ENCODE measurements at regions not wholly inside any gene's neighbourhood (a gene's known extent, or its start where the extent isn't known, plus 50 kb on each side); places are given as distances from the start of the nearest gene placed in this dataset.

DNA sequence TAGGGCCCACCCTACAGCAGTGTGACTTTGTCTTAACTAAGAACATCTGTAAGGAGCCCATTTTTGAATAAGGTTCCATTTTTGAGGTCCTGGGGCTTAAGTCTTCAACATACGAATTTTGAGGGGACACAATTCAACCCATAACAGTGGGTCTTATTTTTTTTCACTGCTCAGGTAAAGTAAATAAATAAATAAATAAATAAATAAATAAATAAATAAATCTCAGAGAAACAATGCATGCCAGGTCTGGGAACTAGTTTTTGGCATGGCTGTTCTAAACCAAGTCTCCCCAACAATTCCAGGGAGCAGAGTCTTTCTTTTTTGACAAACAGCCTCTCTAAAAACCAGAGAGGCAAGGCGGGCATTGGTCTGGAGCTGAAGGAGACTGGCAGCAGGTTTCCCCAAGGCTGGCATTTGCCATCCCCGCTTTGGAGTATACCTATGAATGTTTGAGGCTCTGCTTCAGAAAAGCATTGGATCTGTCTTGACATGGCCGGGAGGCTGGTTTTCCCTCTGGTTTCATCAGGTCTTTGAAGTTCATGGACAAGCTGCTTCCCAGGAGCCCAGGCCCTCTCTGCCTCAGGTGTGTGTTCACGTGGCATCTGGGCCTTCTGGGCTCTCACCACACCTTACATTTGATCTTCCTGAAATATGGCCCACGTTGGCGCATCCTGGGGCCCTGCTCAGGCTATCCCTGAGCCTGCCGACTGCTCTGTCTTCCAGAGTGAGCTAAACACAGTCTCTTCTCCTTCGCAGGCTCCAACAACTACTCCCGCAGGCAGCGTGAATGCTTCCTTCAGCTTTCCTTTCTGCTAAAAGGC is 545.2 kb downstream of the BCL11B start:
- TF ChIP-seq, protein P1, sequence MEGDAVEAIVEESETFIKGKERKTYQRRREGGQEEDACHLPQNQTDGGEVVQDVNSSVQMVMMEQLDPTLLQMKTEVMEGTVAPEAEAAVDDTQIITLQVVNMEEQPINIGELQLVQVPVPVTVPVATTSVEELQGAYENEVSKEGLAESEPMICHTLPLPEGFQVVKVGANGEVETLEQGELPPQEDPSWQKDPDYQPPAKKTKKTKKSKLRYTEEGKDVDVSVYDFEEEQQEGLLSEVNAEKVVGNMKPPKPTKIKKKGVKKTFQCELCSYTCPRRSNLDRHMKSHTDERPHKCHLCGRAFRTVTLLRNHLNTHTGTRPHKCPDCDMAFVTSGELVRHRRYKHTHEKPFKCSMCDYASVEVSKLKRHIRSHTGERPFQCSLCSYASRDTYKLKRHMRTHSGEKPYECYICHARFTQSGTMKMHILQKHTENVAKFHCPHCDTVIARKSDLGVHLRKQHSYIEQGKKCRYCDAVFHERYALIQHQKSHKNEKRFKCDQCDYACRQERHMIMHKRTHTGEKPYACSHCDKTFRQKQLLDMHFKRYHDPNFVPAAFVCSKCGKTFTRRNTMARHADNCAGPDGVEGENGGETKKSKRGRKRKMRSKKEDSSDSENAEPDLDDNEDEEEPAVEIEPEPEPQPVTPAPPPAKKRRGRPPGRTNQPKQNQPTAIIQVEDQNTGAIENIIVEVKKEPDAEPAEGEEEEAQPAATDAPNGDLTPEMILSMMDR (IDR thresholded peaks at IDR 0.05; ENCODE audit: unreplicated experiment) = no peak
- peaks cover 5% of the 10 kb centered on the region for H3K27me3 Mint-ChIP-seq (ENCODE audit: unreplicated experiment)
- H3K4me3 Mint-ChIP-seq (ENCODE audit: unreplicated experiment) = no peak overlapping the region
- H3K4me1 Mint-ChIP-seq (ENCODE audit: unreplicated experiment) = no peaks in the 10 kb centered on the region
- no peak for DNase-seq (ENCODE audit: low spot score)
- H3K9me3 Mint-ChIP-seq (ENCODE audit: unreplicated experiment) = no peaks in the 10 kb centered on the region
- H3K36me3 Mint-ChIP-seq (ENCODE audit: low read depth, unreplicated experiment) = no peaks in the 10 kb centered on the region
- H3K27ac Mint-ChIP-seq (ENCODE audit: unreplicated experiment) = no peak overlapping the region

DNA sequence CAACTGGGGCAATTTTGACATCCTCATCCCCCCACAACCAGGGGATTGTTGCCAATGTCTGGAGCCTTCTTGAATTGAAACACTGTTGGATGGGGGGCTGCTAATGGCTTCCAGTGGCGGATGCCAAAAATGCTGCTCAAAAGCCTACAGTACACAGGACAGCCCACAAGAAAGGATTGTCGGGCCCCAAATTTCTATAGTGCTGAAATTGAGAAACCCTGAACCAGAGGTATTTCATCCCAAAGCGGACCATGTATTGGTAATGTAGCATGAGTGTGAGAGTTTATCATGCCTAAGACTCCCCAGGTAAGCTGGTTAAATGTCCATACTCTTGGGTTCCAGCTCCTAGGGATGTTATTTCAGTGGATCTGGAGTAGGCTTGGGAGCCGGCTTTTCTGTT is 544.0 kb downstream of the BCL11B start:
- no peaks in the 10 kb centered on the region for H3K4me1 Mint-ChIP-seq (ENCODE audit: unreplicated experiment)
- no peaks in the 10 kb centered on the region for H3K9me3 Mint-ChIP-seq (ENCODE audit: unreplicated experiment)
- TF ChIP-seq, protein P1 (IDR thresholded peaks at IDR 0.05; ENCODE audit: unreplicated experiment) = no peak
- no peak overlapping the region for H3K27ac Mint-ChIP-seq (ENCODE audit: unreplicated experiment)
- peaks cover 5% of the 10 kb centered on the region for H3K27me3 Mint-ChIP-seq (ENCODE audit: unreplicated experiment)
- no peaks in the 10 kb centered on the region for H3K36me3 Mint-ChIP-seq (ENCODE audit: low read depth, unreplicated experiment)
- no peak overlapping the region for H3K4me3 Mint-ChIP-seq (ENCODE audit: unreplicated experiment)
- DNase-seq (ENCODE audit: low spot score) = no peak

DNA sequence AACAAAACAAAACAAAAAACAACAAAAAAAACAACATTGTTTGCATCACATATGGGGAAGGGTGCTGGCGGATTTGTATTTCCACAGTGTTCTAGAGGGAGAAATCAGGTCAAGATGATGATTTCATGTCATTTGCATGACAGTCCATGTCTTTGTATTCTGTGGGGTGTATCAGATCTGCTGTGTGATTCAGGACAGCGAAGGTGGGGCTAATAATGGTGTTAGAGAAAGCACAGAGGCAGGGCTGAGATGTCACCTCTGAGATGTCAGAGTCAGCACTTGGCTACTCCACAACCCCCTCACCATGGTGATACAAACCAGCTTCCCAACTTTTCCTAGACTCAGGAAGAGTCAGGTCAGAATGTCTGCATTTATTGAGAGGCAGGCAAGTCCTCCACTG is 543.2 kb downstream of the BCL11B start:
- H3K36me3 Mint-ChIP-seq (ENCODE audit: low read depth, unreplicated experiment) = no peaks in the 10 kb centered on the region
- H3K27me3 Mint-ChIP-seq (ENCODE audit: unreplicated experiment) = peaks cover 5% of the 10 kb centered on the region
- TF ChIP-seq, protein P1 (IDR thresholded peaks at IDR 0.05; ENCODE audit: unreplicated experiment) = no peak
- no peak overlapping the region for H3K27ac Mint-ChIP-seq (ENCODE audit: unreplicated experiment)
- H3K4me3 Mint-ChIP-seq (ENCODE audit: unreplicated experiment) = no peak overlapping the region
- no peaks in the 10 kb centered on the region for H3K9me3 Mint-ChIP-seq (ENCODE audit: unreplicated experiment)
- no peaks in the 10 kb centered on the region for H3K4me1 Mint-ChIP-seq (ENCODE audit: unreplicated experiment)
- no peak for DNase-seq (ENCODE audit: low spot score)

DNA sequence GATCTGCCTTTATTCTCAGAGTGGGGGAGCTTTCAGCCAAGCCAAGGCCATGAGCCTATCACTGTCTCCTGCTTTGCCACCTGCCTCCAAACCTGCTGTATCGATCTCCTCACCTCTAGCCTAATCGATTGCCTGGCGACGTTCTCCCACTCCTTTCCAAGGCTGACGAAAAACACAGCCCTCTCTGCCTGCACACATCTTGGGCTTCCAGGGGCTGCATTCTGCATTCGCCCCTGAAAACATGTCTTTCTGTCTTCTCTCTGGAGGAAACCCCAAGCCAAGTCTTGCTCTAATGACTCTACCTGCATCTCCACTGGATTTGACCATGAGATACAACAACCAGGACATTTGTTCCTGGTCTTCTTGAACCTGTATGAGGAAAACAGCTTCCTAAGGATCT is 540.7 kb downstream of the BCL11B start:
- no peaks in the 10 kb centered on the region for H3K4me1 Mint-ChIP-seq (ENCODE audit: unreplicated experiment)
- H3K27me3 Mint-ChIP-seq (ENCODE audit: unreplicated experiment) = peaks cover 6% of the 10 kb centered on the region
- H3K4me3 Mint-ChIP-seq (ENCODE audit: unreplicated experiment) = no peak overlapping the region
- H3K9me3 Mint-ChIP-seq (ENCODE audit: unreplicated experiment) = peaks cover 4% of the 10 kb centered on the region
- DNase-seq (ENCODE audit: low spot score) = no peak
- no peaks in the 10 kb centered on the region for H3K36me3 Mint-ChIP-seq (ENCODE audit: low read depth, unreplicated experiment)
- TF ChIP-seq, protein P1 (IDR thresholded peaks at IDR 0.05; ENCODE audit: unreplicated experiment) = no peak
- no peak overlapping the region for H3K27ac Mint-ChIP-seq (ENCODE audit: unreplicated experiment)

DNA sequence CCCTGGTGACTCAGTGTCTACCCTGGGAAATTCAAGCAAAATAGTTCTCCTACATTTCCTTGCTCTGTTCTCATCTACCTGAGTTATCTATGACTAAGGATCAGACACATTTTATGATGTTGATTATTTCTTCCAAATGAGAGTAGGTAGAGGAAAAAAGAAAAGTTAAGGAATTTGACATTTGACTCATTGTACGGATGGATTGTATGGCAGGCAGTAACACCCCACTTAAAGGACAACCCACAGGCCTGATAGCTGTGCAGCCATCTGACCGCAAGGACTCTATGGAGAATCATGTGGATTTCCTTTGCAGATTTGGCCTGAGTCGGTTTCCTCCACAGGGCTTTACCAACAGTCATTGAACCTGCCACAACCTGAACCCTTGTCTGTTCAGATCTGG is 540.3 kb downstream of the BCL11B start:
- H3K27ac Mint-ChIP-seq (ENCODE audit: unreplicated experiment) = no peak overlapping the region
- no peaks in the 10 kb centered on the region for H3K4me1 Mint-ChIP-seq (ENCODE audit: unreplicated experiment)
- no peak overlapping the region for H3K4me3 Mint-ChIP-seq (ENCODE audit: unreplicated experiment)
- H3K27me3 Mint-ChIP-seq (ENCODE audit: unreplicated experiment) = peaks cover 6% of the 10 kb centered on the region
- H3K36me3 Mint-ChIP-seq (ENCODE audit: low read depth, unreplicated experiment) = no peaks in the 10 kb centered on the region
- H3K9me3 Mint-ChIP-seq (ENCODE audit: unreplicated experiment) = peaks cover 4% of the 10 kb centered on the region
- TF ChIP-seq, protein P1 (IDR thresholded peaks at IDR 0.05; ENCODE audit: unreplicated experiment) = no peak
- no peak for DNase-seq (ENCODE audit: low spot score)
